ENCODE measurements at regions not wholly inside any gene's neighbourhood (a gene's known extent, or its start where the extent isn't known, plus 50 kb on each side); places are given as distances from the start of the nearest gene placed in this dataset.
"Not testable (repeated sequence)": the region's sequence is repeated elsewhere in the genome, so short reads cannot be mapped to it uniquely, and the experiment has no call there.

DNA sequence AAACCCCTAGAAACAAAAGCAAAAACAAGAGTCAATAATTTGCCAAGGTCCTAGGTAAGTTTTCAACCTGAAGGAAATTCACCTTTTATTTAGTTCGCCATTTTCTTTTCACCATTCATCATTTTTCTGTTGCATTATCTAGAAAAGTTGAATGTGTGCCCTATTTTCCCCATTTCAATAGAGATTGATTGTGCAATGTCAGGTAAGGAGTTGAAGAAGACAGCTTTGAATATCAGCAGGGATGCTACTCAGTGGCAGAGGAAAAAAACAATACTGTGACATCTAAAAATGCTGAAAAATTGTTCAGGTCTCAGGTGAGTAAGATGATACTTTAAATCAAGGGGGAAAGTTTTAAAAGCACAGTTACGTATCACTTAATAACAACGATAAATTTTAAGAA lies 813.7 kb downstream of the DTWD2 start:
- no peak for DNase-seq

- no peak for DNase-seq
Measured at GRCh38 chr5:118173340-118173739, 815.0 kb downstream of the DTWD2 start.

DNA sequence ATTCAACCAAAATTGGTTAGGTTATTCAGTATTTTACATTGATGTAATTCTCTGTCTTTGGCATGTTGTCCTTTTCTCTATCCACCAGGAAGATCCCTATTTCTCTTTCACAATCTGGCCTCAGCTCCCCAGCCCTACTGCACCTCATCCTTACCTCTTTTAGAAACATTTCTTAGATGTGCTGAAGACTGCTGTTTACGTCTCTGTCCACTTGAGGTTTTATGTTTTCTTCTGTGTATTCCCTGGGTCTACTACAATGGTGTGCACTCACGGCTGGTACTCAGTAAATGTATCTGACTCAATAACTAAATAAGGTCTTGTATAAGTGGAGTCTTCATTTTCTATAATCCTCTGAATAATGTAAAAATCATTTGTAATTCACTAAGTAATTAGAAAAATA lies 822.7 kb downstream of the DTWD2 start:
- no peak for DNase-seq

GRCh38 chr5:118156181-118156580 lies 832.2 kb downstream of the DTWD2 start:
- DNase-seq: no peak

DNA sequence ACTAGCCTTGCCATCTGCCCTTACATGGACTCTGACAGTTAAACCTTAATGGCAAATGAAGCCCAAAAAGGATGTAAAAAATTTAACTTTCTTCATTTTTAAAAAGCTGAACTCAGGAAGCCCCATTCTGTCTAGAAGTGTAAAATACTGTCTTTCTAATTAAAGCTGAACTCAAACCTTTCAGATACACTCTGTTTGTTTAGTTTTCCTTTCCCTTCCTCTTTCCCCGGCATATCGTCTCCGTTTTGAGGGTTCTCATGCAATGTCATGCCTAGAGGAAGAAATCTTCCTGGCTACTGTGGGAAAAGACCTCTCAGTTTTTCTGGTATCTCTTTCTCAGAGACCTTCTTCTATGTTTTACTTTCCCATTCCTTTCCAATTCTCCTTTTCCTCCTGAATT lies 841.5 kb downstream of the DTWD2 start:
- DNase-seq: no peak

DNA sequence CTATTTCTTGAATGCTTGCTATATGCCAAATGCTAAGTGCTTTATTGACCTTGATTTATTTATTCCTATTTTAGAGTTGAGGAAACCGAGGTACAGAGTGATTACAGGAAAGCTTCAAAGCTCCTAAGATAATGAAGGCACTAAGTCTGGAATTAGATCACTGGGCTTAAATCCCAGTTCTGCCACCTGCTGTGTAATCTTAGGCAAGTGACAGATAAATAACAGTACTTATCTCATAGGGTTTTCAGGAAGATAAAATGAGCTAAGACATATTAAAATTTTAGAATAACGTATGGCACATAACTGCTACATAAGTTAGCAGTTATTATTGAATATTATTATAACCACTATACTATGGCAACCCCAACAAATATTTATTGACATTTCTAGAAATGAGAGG lies 843.8 kb downstream of the DTWD2 start:
- no peak for DNase-seq

- DNase-seq: no peak
Measured at GRCh38 chr5:118139361-118139760, 849.0 kb downstream of the DTWD2 start.

GRCh38 chr5:118126159-118126558 lies 862.2 kb downstream of the DTWD2 start:
- DNase-seq: no peak

- DNase-seq: no peak
Measured at GRCh38 chr5:118125687-118126086, 862.7 kb downstream of the DTWD2 start.

- DNase-seq: no peak
Measured at GRCh38 chr5:118121258-118121657, 867.1 kb downstream of the DTWD2 start.

DNA sequence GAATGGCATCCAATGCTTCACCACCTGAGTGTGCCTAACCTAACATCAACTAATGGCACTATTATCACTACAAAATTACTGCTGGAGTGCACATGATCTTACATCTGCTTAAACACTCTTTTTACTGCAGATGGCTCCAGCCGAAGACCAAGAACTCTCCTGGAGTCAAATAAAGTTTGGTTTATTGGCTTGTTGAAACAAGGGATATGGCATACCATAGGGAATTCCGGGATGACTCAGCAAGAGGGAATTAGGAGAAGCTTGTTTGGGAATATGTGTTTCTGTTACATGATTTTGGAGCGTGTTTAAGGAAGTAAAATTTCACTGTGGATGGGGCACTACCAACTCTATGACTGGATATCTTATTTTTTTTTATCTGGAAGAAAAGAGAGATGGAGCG lies 872.6 kb downstream of the DTWD2 start:
- DNase-seq: no peak

GRCh38 chr5:118111956-118112355 lies 876.4 kb downstream of the DTWD2 start:
- DNase-seq: no peak

DNA sequence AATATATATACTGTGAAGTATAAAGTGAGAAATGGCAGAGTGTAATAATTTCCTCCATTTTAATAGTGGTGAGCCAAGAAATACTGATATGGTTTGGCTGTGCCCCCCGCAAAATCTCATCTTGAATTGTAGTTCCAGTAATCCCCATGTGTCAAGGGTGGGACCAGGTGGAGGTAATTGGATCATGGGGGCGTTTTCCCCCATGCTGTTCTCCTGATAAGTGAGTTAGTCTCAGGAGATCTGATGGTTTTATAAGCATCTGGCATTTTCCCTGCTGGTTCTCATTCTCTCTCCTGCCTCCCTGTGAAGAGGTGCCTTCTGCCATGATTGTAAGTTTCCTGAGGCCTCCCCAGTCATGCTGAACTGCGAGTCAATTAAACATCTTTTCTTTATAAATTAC lies 881.1 kb downstream of the DTWD2 start:
- DNase-seq: not testable (repeated sequence)

DNA sequence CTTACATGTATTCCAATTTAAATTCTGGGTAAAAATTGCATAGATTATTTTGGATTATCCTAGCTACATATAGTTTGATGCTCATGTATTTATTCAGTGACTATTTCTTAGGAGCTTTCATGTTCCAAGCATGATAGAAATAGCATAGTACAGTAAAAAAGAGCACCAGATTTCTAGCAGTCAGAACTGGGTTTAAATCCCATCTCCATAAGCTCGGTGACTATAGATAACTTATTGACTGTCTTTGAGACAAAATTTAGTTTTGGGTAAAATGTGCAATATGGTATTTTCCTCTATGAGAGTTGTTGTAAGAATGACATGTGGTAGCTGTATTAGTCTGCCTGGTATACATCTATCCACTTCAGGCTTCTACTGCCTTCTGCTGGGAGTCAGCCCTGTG lies 889.6 kb downstream of the DTWD2 start:
- DNase-seq: no peak

GRCh38 chr5:118095115-118095514 lies 893.2 kb downstream of the DTWD2 start:
- peak; percentile 2 for DNase-seq

GRCh38 chr5:118088448-118088847 lies 899.9 kb downstream of the DTWD2 start:
- no peak for DNase-seq

DNA sequence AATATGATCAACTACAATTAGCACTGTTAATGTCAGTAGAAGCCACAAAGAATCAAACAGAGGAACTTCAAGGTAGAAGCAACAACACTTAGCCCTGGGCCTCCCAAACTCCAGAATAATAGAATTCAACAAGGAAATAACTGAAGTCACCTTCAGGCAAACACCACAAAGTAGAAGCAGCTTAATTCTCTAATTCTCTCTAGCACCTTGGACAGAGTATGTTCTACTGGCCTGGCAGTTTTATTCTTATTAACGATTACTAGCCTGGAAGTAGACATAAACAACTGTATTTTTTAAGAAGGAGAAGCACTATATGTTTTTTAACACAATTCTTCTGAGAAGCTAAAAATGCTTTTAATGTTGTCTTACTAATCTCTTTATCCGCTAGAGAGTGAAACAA lies 911.9 kb downstream of the DTWD2 start:
- DNase-seq: no peak

DNA sequence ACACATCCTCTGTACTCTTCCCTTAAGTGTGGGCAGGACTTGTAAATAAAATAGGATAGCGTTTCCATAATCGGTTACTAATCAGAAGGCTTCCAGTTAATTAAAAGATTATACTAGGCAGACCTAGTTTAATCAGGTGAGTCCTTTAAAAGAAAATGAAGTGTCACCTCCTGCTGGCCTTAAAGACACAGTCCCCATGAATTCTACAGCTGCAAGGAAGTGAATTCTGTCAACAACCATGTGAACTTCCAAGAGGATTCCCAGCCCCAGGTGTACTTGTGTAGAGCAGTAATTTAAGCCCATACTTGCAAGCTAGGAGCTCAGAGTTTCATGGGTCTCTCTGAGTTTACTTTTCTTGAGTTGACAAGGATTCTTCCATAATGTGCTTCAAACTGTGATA lies 918.3 kb downstream of the DTWD2 start:
- no peak for DNase-seq

DNA sequence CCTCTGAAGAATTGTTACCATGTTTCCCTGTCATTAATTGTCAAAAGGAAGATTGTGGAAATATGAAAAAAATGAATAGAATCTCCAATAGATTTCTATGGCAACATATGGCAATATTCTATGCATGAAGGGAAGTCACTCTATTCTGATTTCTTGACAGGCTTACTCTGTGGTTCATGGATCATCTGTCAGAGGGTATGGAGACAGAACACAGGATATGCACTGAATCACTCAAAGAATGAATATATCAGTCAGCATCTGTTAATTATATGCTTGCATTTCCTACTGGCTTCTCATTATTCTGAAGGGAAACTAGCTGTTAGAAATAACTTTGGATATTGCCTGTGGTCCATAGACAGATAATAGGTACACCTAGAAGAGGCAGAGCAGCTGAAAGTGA lies 918.9 kb downstream of the DTWD2 start:
- DNase-seq: no peak

GRCh38 chr5:118068886-118069285 lies 919.5 kb downstream of the DTWD2 start:
- DNase-seq: no peak

- not testable (repeated sequence) for DNase-seq
Measured at GRCh38 chr5:118063836-118064235, 924.5 kb downstream of the DTWD2 start.

DNA sequence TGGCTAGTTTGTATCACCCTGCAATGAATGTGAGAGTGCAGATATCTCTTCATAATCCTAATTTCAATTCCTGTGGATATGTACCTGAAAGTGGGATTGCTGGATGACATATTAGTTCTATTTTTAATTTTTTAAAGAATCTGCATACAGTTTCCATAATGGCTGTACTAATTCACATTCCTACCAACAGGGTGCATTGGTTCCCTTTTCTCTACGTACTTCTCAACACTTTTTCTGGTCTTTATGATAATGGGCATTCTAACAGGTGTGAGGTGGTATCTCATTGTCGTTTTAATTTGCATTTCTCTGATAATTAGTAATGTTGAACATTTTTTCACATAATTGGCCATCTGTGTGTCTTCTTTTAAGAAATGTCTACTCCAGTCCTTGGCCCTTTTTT lies 927.5 kb downstream of the DTWD2 start:
- DNase-seq: no peak

DNA sequence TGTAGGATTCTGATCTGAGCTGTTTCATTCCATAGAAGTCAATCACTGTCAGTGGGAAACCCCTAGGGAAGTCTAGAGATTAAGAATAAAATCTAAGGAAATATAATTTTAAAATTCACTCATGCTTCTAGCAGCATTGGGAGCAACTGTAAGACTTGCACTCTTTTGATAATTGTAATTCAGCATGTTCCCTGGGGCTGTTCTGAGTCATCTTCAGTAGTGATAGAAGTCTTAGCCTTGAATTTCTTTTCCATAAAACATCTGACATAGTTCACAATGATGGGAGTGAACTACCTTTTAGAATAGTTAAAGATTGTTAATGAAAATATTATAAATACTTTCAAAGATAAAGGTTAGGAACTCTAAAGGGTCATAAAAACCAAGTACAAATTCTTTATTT lies 935.8 kb downstream of the DTWD2 start:
- no peak for DNase-seq

GRCh38 chr5:118044169-118044568 lies 944.2 kb downstream of the DTWD2 start:
- no peak for DNase-seq

DNA sequence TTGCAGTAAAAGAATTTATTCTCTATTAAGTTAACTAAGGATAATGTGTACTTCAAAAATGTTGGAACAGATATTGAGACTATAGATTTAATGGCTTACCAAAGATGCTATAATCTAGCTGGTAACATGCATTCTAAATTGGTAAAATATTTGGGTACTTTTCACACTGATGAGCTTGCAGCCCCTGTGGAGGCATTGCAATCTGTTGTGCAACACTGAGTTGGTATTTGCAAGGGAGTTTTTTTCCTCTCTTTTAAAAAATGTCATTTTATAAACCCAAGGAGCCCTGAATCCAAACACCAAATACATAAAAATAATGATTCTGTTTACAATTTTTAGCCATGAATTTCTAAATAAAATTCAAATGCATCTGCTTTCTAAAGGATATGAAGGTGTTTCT lies 944.8 kb downstream of the DTWD2 start:
- DNase-seq: no peak

GRCh38 chr5:118042076-118042475 lies 946.3 kb downstream of the DTWD2 start:
- peak; percentile 5 for DNase-seq

Data from tongue (tissue), 1 donor.